ENCODE measurements at regions not wholly inside any gene's neighbourhood (a gene's known extent, or its start where the extent isn't known, plus 50 kb on each side); places are given as distances from the start of the nearest gene placed in this dataset.

DNA sequence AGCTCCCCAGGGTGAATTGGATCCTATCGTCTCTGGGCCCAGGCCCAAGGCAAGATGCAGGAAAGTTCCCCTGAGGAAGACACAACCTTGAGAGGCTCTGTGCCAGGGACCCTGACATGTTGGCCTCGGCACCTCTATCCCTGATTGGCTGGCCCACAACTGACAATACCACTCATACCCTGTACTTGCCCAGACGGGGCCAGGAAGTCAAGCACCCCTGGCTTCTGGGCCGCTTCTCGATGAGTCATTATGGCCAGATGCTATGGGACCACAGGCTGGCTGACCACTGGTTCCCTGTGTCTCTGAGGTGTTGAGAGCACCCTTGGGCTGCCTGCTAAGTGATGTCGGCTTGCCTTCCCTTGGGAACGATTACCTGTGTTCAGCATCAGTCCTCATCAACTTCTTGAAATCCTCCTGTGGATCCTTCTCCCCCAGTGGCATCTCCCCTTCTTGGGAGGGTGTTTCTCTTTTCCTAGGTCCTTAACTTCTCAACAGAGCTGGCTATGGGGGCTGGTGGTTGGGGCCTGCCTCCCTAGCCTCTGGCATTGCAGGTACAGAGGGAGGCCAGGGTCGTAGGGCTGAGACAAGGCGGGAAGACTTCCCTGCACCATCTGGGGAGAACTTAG is 54.5 kb upstream of the MAMLD1 start:
- no peak for DNase-seq

DNA sequence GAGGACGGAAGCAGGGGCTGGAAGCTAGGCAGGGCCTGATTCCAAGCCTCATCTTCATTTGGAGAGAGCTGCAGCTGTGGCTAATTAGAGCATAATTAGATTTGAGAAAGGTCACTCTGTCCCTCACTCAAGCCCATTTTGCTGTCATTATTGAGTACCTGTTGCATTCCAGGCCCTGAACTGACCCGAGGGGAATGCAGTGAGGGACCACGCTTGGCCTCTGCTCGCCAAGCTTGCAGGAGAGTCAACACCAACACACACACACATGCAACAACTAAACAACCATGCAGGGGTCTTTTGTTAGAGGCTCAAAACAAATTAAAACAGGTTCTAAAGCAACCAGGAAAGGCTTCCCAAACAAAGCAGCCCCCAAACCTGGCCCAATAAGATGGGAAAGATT is 52.7 kb upstream of the MAMLD1 start:
- DNase-seq: no peak

GRCh38 chrX:150310881-150311280 is 52.2 kb upstream of the MAMLD1 start:
- no peak for DNase-seq

GRCh38 chrX:150312931-150313330 is 50.2 kb upstream of the MAMLD1 start:
- DNase-seq: no peak

Measured in hippocampal formation (tissue), 2 donors.